ENCODE measurements at regions not wholly inside any gene's neighbourhood (a gene's known extent, or its start where the extent isn't known, plus 50 kb on each side); places are given as distances from the start of the nearest gene placed in this dataset.
"Not testable (repeated sequence)": the region's sequence is repeated elsewhere in the genome, so short reads cannot be mapped to it uniquely, and the experiment has no call there.

DNA sequence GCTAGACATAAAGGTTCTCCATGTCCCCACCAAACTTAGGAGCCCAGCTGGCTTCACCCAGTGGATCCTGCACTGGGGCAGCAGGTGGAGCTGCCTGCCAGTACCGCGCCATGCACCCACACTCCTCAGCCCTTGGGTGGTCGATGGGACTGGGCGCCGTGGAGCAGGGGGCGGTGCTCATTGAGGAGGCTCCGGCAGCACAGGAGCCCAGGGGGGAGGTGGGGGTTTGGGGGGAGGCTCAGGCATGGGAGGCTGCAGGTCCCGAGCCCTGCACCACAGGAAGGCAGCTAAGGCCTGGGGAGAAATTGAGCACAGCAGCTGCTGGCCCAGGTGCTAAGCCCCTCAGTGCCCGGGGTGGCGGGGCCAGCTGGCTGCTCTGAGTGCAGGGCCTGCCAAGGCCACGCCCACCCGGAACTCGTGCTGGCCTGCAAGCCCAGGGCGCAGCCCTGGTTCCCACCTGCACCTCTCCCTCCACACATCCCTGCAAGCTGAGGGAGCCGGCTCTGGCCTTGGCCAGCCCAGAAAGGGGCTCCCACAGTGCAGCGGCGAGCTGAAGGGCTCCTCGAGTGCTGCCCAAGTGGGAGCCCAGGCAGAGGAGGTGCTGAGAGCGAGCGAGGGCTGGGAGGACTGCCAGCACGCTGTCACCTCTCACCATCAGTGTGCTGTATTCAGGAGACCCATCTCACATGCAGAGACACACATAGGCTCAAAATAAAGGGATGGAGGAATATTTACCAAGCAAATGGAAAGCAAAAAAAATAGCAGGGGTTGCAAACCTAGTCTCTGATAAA is 422.5 kb downstream of the NUP35 start:
- TF ChIP-seq EZH2 (IDR thresholded peaks at IDR 0.05; ENCODE audit: borderline replicate concordance, low read length); CTCF (conservative IDR thresholded peaks at IDR 0.05 in 1 of 2, IDR thresholded peaks at IDR 0.05 in 1 of 2; ENCODE audit: extremely low read depth in 1 of 2, insufficient read depth in 1 of 2, low read depth in 1 of 2, low read length in 2 of 2): not testable (repeated sequence)

Measured in mammary epithelial cell (primary cell).